IMR-90 (cell line): ENCODE measurements at regions not wholly inside any gene's neighbourhood (a gene's known extent, or its start where the extent isn't known, plus 50 kb on each side); places are given as distances from the start of the nearest gene placed in this dataset.

Experiments used
- ATAC-seq: fragments of 200-7000 bp; cut with Tn5 transposase; 2 replicates; pipeline ENCODE4 v1.9.1; 2020; ENCODE audit warnings: low read depth, mild to moderate bottlenecking, moderate library complexity
- BruUV-seq: library from RNA; stranded (reverse); fragments of 400-500 nt; replicated peaks from 2 replicates; lab custom pipeline; 2021; lab: Mats Ljungman, UMichigan
- CTCF ChIA-PET: fragments of 300-600 bp; formaldehyde crosslinking; extraction: SDS; loops from one replicate; lab custom pipeline; 2021; ENCODE audit warnings: antibody characterized with exemption; lab: Yijun Ruan, JAX
- POLR2A ChIA-PET: fragments of 300-600 bp; sonication (Branson Sonifier 250); formaldehyde crosslinking; loops from one replicate; lab custom pipeline; 2022; ENCODE audit warnings: antibody characterized with exemption; ENCODE audit not compliant: unreplicated experiment; lab: Charles Lee
- DNase-seq: peaks from one replicate; pipeline ENCODE4 v3.0.0; 2013
- H2AFZ ChIP-seq: replicated peaks from 2 replicates; pipeline ENCODE3; 2013; ENCODE audit warnings: low read length, mild to moderate bottlenecking; ENCODE audit not compliant: poor library complexity
- H2AK5ac ChIP-seq: 2 replicates; pipeline ENCODE4 v1.6.1; 2013; ENCODE audit warnings: low read depth, low read length, inconsistent platforms
- H2AK9ac ChIP-seq: replicated peaks from 2 replicates; pipeline ENCODE3; 2013; ENCODE audit warnings: mild to moderate bottlenecking, low read depth, low read length, moderate library complexity; ENCODE audit not compliant: poor library complexity
- H2BK120ac ChIP-seq: 2 replicates; pipeline ENCODE4 v1.6.1; 2013; ENCODE audit warnings: low read depth, low read length, inconsistent platforms
- H2BK15ac ChIP-seq: 3 replicates; pipeline ENCODE4 v1.6.1; 2013; ENCODE audit warnings: low read depth, low read length, inconsistent platforms
- H2BK20ac ChIP-seq: 2 replicates; pipeline ENCODE4 v1.6.1; 2013; ENCODE audit warnings: low read depth, mild to moderate bottlenecking, inconsistent platforms, low read length, moderate library complexity
- H2BK5ac ChIP-seq: 2 replicates; pipeline ENCODE4 v1.6.1; 2013; ENCODE audit warnings: mild to moderate bottlenecking, low read depth, low read length, inconsistent platforms; ENCODE audit not compliant: poor library complexity, severe bottlenecking
- H3K14ac ChIP-seq: replicated peaks from 2 replicates; pipeline ENCODE4 v1.6.1; 2013; ENCODE audit warnings: low read depth, low read length, inconsistent platforms
- H3K18ac ChIP-seq: 2 replicates; pipeline ENCODE4 v1.6.1; 2013; ENCODE audit warnings: low read depth, low read length, control low read depth
- H3K23ac ChIP-seq: 2 replicates; pipeline ENCODE4 v1.6.1; 2013; ENCODE audit warnings: low read depth, low read length, inconsistent platforms
- H3K27ac ChIP-seq: 2 replicates; pipeline ENCODE4 v1.5.1; 2013; ENCODE audit warnings: mild to moderate bottlenecking, control low read depth, low read length; ENCODE audit not compliant: insufficient read depth
- H3K27me3 ChIP-seq: 2 replicates; pipeline ENCODE4 v1.6.1; 2013; ENCODE audit warnings: low read length; ENCODE audit not compliant: control insufficient read depth, insufficient read depth
- H3K36me3 ChIP-seq: 2 replicates; pipeline ENCODE4 v1.6.1; 2013; ENCODE audit warnings: low read length, mixed read lengths; ENCODE audit not compliant: control insufficient read depth, insufficient read depth
- H3K4ac ChIP-seq: 2 replicates; pipeline ENCODE4 v1.6.1; 2013; ENCODE audit warnings: low read depth, low read length, inconsistent platforms
- H3K4me1 ChIP-seq: 2 replicates; pipeline ENCODE4 v1.6.1; 2013; ENCODE audit warnings: low read length, mixed read lengths; ENCODE audit not compliant: control insufficient read depth, insufficient read depth
- H3K4me2 ChIP-seq: 2 replicates; pipeline ENCODE4 v1.6.1; 2013; ENCODE audit warnings: low read depth, mild to moderate bottlenecking, control low read depth, low read length, moderate library complexity
- H3K4me3 ChIP-seq: 2 replicates; pipeline ENCODE4 v1.5.1; 2013; ENCODE audit warnings: low read depth, mild to moderate bottlenecking, control low read depth, low read length, moderate library complexity; ENCODE audit not compliant: insufficient read depth
- H3K56ac ChIP-seq: 2 replicates; pipeline ENCODE4 v1.6.1; 2013; ENCODE audit warnings: low read length, inconsistent platforms; ENCODE audit not compliant: insufficient read depth; ENCODE audit errors: extremely low read depth
- H3K79me1 ChIP-seq, 2 experiments: 2 replicates each; pipeline ENCODE4 v1.6.1; 2013; ENCODE audit warnings: low read length in 2 of 2, inconsistent platforms in 1 of 2, low read depth in 1 of 2
- H3K9ac ChIP-seq: 2 replicates; pipeline ENCODE4 v1.6.1; 2013; ENCODE audit warnings: low read depth, low read length, control low read depth
- H3K9me1 ChIP-seq: 2 replicates; pipeline ENCODE4 v1.6.1; 2013; ENCODE audit warnings: low read length, inconsistent platforms; ENCODE audit not compliant: insufficient read depth
- H3K9me3 ChIP-seq: 2 replicates; pipeline ENCODE4 v1.6.1; 2013; ENCODE audit warnings: low read length; ENCODE audit not compliant: control insufficient read depth, insufficient read depth
- H4K20me1 ChIP-seq: 2 replicates; pipeline ENCODE4 v1.6.1; 2013; ENCODE audit warnings: low read length, inconsistent platforms; ENCODE audit not compliant: insufficient read depth
- H4K5ac ChIP-seq: 2 replicates; pipeline ENCODE4 v1.6.1; 2013; ENCODE audit warnings: mild to moderate bottlenecking, low read depth, low read length, control low read depth
- H4K8ac ChIP-seq, 2 experiments: 2 replicates each; pipeline ENCODE4 v1.6.1; 2013; ENCODE audit warnings: low read depth in 2 of 2, low read length in 2 of 2, control low read depth in 1 of 2, inconsistent platforms in 1 of 2
- H4K91ac ChIP-seq: 2 replicates; pipeline ENCODE4 v1.6.1; 2013; ENCODE audit warnings: low read depth, low read length, inconsistent platforms; ENCODE audit not compliant: insufficient read depth
- CEBPB ChIP-seq: IDR thresholded peaks from 2 replicates; pipeline ENCODE4 v1.6.1; 2012; ENCODE audit warnings: low read depth, low read length, improper control_type of control experiment
- MAZ ChIP-seq: IDR thresholded peaks from 2 replicates; pipeline ENCODE4 v1.6.1; 2012; ENCODE audit warnings: low read depth, mild to moderate bottlenecking, low read length, improper control_type of control experiment, moderate library complexity, borderline replicate concordance
- MXI1 ChIP-seq: IDR thresholded peaks from 2 replicates; pipeline ENCODE4 v1.6.1; 2012; ENCODE audit warnings: low read depth, mild to moderate bottlenecking, low read length, moderate library complexity, borderline replicate concordance
- POLR2A ChIP-seq: IDR thresholded peaks from 2 replicates; pipeline ENCODE4 v1.6.1; 2012; ENCODE audit warnings: mild to moderate bottlenecking, low read depth, low read length
- RAD21 ChIP-seq: IDR thresholded peaks from 2 replicates; pipeline ENCODE4 v1.6.1; 2012; ENCODE audit warnings: low read length, improper control_type of control experiment
- RFX5 ChIP-seq: IDR thresholded peaks from 2 replicates; pipeline ENCODE4 v1.8.0; 2012; ENCODE audit warnings: low read depth, mild to moderate bottlenecking, low read length, moderate library complexity
- WGBS, 2 experiments: methylation state at CpG; one replicate each; pipeline versions ENCODE4 v1.1.5 to v1.1.7; 2013; ENCODE audit warnings: missing lambda C conversion rate in 2 of 2; ENCODE audit not compliant: insufficient read length in 1 of 2; ENCODE audit errors: extremely low coverage in 2 of 2; 5-methylcytosine and 5-hydroxymethylcytosine counted together
- dilution Hi-C: fragments of 300-500 bp; cut with HindIII; formaldehyde crosslinking; loops from one replicate; pipeline ENCODE4 v1.14.3; 2018; ENCODE audit warnings: low sequenced_read_pairs; ENCODE audit not compliant: unreplicated experiment
- in situ Hi-C: fragments of 300-500 bp; cut with MboI; formaldehyde crosslinking; loops from 3 replicates; pipeline ENCODE4 v1.14.3; 2019; ENCODE audit warnings: low sequenced_read_pairs, inconsistent platforms, mixed read lengths
- intact Hi-C: fragments of 100-400 bp; cut with micrococcal nuclease; formaldehyde crosslinking; loops from 2 replicates; pipeline ENCODE4 v1.10.0; 2022
- TF ChIP-seq, protein P1 (sequence below): fragments of 150-350 bp; IDR thresholded peaks from 2 replicates; pipeline ENCODE4 v1.6.1; 2016; ENCODE audit warnings: low read depth, mild to moderate bottlenecking, low read length, moderate library complexity, borderline replicate concordance
- TF ChIP-seq, protein P2 (sequence below): conservative IDR thresholded peaks from 2 replicates; pipeline ENCODE4 v1.5.1; 2012; ENCODE audit warnings: mild to moderate bottlenecking, low read depth, low read length, improper control_type of control experiment

DNA sequence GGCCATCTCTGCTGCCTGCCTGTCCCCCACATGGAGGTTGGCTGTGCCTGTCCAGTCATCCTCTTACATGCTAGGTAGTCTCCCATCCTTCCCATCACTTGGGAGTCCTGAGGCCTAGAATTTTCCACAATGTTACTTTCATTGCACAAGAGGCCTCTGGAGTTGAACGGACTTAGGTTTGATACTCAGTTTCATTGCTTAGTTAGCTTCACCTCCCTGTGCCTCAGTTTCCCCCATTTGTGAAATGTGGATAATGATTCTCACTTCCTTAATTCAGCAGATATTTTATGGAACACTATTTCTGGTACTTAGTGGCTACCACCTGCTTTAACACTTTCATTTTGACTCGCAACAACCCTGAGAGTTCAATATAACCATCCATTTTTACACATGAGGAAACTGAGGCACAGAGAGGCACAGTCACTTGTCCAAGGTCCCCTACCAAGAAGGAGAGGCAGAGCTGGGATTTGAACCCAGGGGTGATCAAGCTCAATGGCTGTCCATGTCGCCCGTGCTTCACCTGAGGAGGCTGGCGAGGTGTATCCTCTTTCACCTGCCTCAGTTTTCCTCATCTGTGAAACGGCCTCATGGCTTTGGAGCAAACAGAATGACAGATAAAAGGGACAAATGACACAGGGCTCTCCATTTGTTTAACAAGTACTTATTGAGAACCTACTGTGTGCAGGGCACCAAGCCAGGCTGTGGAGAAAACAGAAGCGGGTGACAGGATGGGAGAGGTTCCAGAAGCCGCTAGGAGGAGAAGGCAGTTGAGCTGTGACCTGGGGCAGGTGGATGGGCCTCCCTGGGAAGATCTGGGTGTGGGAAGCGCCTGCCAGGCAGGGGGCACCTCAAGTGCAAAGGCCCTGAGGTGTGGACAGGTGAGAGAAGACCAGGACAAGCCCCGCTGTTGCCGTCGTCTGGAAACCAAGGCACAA lies 154.3 kb upstream of the PTPN1 start:
- 86% methylated on average over 7 of the region's 12 CpGs; no CpG with 5 or more reads in 1 of the 2 experiments for WGBS, 2 experiments
- DNase-seq (no peak), ATAC-seq (no peak)
- H3K4me2 ChIP-seq, result no peak overlapping the region
- H3K79me1 ChIP-seq, result no peaks in the 10 kb centered on the region
- intact Hi-C loops (no loop called here), in situ Hi-C loops (no loop called here), dilution Hi-C loops (no loop called here)
- H3K27ac ChIP-seq, result no peak overlapping the region
- no peaks in the 10 kb centered on the region for H3K27me3 ChIP-seq
- H2BK15ac ChIP-seq, result no peak overlapping the region
- no peak overlapping the region for H3K18ac ChIP-seq
- H2AK5ac ChIP-seq, result no peak overlapping the region
- no peaks in the 10 kb centered on the region for H3K36me3 ChIP-seq
- no peaks in the 10 kb centered on the region for H3K4me1 ChIP-seq
- no TSS peak for BruUV-seq
- H4K91ac ChIP-seq, result no peak overlapping the region
- H2BK20ac ChIP-seq, result no peak overlapping the region
- no peak overlapping the region for H3K4ac ChIP-seq
- no peak overlapping the region for H3K4me3 ChIP-seq
- no peak overlapping the region for H2BK120ac ChIP-seq
- no peaks in the 10 kb centered on the region for H4K20me1 ChIP-seq
- no peak overlapping the region for H2AK9ac ChIP-seq
- POLR2A ChIA-PET, result no interaction called here
- H3K9me1 ChIP-seq, result no peaks in the 10 kb centered on the region
- no peak overlapping the region for H4K8ac ChIP-seq
- no peak overlapping the region for H4K5ac ChIP-seq
- H2AFZ ChIP-seq, result no peak overlapping the region
- no peak overlapping the region for H3K56ac ChIP-seq
- H3K9me3 ChIP-seq, result no peaks in the 10 kb centered on the region
- no peak overlapping the region for H3K9ac ChIP-seq
- no peak overlapping the region for H3K14ac ChIP-seq
- H3K23ac ChIP-seq, result no peak overlapping the region
- H2BK5ac ChIP-seq, result no peak overlapping the region
- CTCF ChIA-PET, result no interaction called here
- TF ChIP-seq MAZ (no peak), RFX5 (no peak), POLR2A (no peak), RAD21 (no peak), CEBPB (no peak), MXI1 (no peak)
- TF ChIP-seq, protein P1, sequence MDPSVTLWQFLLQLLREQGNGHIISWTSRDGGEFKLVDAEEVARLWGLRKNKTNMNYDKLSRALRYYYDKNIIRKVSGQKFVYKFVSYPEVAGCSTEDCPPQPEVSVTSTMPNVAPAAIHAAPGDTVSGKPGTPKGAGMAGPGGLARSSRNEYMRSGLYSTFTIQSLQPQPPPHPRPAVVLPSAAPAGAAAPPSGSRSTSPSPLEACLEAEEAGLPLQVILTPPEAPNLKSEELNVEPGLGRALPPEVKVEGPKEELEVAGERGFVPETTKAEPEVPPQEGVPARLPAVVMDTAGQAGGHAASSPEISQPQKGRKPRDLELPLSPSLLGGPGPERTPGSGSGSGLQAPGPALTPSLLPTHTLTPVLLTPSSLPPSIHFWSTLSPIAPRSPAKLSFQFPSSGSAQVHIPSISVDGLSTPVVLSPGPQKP, result no peak
- TF ChIP-seq, protein P2, sequence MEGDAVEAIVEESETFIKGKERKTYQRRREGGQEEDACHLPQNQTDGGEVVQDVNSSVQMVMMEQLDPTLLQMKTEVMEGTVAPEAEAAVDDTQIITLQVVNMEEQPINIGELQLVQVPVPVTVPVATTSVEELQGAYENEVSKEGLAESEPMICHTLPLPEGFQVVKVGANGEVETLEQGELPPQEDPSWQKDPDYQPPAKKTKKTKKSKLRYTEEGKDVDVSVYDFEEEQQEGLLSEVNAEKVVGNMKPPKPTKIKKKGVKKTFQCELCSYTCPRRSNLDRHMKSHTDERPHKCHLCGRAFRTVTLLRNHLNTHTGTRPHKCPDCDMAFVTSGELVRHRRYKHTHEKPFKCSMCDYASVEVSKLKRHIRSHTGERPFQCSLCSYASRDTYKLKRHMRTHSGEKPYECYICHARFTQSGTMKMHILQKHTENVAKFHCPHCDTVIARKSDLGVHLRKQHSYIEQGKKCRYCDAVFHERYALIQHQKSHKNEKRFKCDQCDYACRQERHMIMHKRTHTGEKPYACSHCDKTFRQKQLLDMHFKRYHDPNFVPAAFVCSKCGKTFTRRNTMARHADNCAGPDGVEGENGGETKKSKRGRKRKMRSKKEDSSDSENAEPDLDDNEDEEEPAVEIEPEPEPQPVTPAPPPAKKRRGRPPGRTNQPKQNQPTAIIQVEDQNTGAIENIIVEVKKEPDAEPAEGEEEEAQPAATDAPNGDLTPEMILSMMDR, result no peak
